Right atrium auricular region (tissue), 2 donors: ENCODE measurements at regions not wholly inside any gene's neighbourhood (a gene's known extent, or its start where the extent isn't known, plus 50 kb on each side); places are given as distances from the start of the nearest gene placed in this dataset.
"Not testable (repeated sequence)": the region's sequence is repeated elsewhere in the genome, so short reads cannot be mapped to it uniquely, and the experiment has no call there.

ENCODE experiments used
- DNase-seq: peaks from one replicate; pipeline ENCODE4 v3.0.0-alpha.2; 2019; ENCODE audit warnings: low spot score
- H3K27ac ChIP-seq, 2 donors: fragments of 200-600 bp; sonication (generic); 1 replicate in 1 of 2; 2 replicates in 1 of 2; pipeline ENCODE4 v1.5.1; 2016 to 2019
- H3K27me3 ChIP-seq, 2 donors: fragments of 200-600 bp; sonication (generic); one replicate each; pipeline versions ENCODE4 v1.5.1 to v1.6.0; 2017 to 2019
- H3K36me3 ChIP-seq: fragments of 200-600 bp; sonication (generic); one replicate; pipeline ENCODE4 v1.5.1; 2016
- H3K4me1 ChIP-seq, 2 donors: fragments of 200-600 bp; sonication (generic); one replicate each; pipeline versions ENCODE4 v1.5.1 to v1.6.0; 2017 to 2019
- H3K4me3 ChIP-seq, 2 donors: fragments of 200-600 bp; sonication (generic); 1 replicate in 1 of 2; 2 replicates in 1 of 2; pipeline ENCODE4 v1.5.1; 2017 to 2019; ENCODE audit warnings: mild to moderate bottlenecking in 1 of 2, moderate library complexity in 1 of 2
- H3K9me3 ChIP-seq, 2 donors: fragments of 200-600 bp; sonication (generic); one replicate each; pipeline ENCODE4 v1.5.1; 2019
- TF ChIP-seq, protein P1 (sequence below), 2 donors: fragments of 200-600 bp; sonication (generic); IDR thresholded peaks; one replicate each; pipeline ENCODE4 v1.5.1; 2019; ENCODE audit warnings: antibody characterized with exemption in 2 of 2

DNA sequence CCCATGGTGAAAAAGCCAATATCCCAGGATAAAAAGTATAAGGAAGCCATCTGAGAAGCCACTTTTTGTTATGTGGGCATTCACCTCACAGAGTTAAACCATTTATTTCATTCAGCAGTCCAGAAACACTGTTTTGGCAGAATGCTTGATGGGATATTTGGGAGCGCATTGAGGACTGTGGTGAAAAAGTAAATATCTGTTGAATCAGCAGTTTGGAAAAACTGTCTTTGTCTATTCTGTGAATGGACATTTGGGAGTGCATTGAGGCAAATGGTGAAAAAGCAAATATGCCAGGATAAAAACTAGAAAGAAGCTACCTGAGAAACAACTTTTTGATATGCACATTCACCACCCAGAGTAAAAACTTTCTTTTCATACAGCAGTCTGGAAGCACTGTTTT lies 276.2 kb upstream of the TRIM48 start:
- Histone ChIP-seq H3K27ac (no peak overlapping the region), H3K27me3 (no peaks in the 10 kb centered on the region), H3K4me1 (no peaks in the 10 kb centered on the region), H3K9me3 (peaks cover 3 to 90% of the 10 kb centered on the region in 2 donors), H3K4me3 (no peak overlapping the region), H3K36me3 (no peaks in the 10 kb centered on the region)
- no peak for DNase-seq
- TF ChIP-seq, protein P1, sequence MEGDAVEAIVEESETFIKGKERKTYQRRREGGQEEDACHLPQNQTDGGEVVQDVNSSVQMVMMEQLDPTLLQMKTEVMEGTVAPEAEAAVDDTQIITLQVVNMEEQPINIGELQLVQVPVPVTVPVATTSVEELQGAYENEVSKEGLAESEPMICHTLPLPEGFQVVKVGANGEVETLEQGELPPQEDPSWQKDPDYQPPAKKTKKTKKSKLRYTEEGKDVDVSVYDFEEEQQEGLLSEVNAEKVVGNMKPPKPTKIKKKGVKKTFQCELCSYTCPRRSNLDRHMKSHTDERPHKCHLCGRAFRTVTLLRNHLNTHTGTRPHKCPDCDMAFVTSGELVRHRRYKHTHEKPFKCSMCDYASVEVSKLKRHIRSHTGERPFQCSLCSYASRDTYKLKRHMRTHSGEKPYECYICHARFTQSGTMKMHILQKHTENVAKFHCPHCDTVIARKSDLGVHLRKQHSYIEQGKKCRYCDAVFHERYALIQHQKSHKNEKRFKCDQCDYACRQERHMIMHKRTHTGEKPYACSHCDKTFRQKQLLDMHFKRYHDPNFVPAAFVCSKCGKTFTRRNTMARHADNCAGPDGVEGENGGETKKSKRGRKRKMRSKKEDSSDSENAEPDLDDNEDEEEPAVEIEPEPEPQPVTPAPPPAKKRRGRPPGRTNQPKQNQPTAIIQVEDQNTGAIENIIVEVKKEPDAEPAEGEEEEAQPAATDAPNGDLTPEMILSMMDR (IDR thresholded peaks at IDR 0.05), result no peak

DNA sequence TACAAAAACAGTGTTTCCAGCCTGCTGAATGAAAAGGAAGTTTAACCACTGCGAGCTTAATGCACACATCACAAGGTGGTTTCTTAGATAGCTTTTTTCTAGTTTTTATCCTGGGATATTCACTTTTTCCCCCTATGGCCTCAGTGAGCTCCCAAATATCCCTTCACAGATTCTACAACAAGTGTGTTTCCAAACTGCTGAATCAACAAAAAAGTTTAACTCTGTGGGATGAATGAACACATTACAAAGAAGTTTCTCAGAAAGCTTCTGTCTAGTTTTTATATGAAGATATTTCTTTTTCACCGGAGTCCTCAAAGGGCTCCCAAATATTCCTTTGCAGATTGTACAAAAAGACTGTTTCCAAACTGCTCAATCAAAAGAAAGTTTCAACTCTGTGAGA lies 233.1 kb upstream of the TRIM48 start:
- H3K4me1 ChIP-seq, DNase-seq, H3K27ac ChIP-seq, H3K4me3 ChIP-seq, H3K36me3 ChIP-seq, H3K27me3 ChIP-seq: not testable (repeated sequence)
- peaks cover 11 to 98% of the 10 kb centered on the region in 2 donors for H3K9me3 ChIP-seq

DNA sequence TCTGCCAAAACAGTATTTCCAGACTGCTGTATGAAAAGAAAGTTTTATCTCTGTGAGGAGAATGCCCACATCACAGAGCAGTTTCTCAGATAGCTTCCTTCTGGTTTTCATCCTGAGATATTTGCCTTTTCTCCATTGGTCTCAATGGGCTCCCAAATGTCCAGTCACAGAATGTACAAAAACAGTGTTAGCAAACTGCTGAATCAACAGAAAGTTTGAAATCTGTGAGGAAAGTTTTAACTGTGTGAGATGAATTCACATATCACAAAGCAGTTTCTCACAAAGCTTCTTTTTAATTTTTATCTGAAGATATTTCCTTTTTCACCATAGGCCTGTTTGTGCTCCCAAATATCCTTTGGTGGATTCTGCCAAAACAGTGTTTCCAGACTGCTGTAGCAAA lies 207.2 kb upstream of the TRIM48 start:
- H3K4me3 ChIP-seq, result no peak overlapping the region
- no peaks in the 10 kb centered on the region for H3K4me1 ChIP-seq
- TF ChIP-seq, protein P1 (IDR thresholded peaks at IDR 0.05), result no peak
- DNase-seq, result no peak
- H3K36me3 ChIP-seq, result no peaks in the 10 kb centered on the region
- no peak overlapping the region for H3K27ac ChIP-seq
- peaks cover 10 to 92% of the 10 kb centered on the region in 2 donors for H3K9me3 ChIP-seq
- H3K27me3 ChIP-seq, result no peaks in the 10 kb centered on the region

DNA sequence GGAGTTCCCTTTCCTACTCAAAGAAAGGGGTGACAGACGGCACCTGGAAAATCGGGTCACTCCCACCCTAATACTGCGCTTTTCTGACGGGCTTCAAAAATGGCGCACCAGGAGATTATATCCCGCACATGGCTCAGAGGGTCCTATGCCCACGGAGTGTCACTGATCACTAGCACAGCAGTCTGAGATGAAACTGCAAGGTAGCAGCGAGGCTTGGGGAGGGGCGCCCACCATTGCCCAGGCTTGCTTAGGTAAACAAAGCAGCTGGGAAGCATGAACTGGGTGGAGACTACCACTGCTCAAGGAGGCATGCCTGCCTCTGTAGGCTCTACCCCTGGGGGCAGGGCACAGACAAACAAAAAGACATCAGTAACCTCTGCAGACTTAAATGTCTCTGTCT lies 177.4 kb upstream of the TRIM48 start:
- peak; percentile 18 for DNase-seq
- not testable (repeated sequence) for H3K36me3 ChIP-seq, H3K27ac ChIP-seq, H3K4me3 ChIP-seq, H3K4me1 ChIP-seq, H3K27me3 ChIP-seq
- peaks cover 0 to 53% of the 10 kb centered on the region in 2 donors for H3K9me3 ChIP-seq

DNA sequence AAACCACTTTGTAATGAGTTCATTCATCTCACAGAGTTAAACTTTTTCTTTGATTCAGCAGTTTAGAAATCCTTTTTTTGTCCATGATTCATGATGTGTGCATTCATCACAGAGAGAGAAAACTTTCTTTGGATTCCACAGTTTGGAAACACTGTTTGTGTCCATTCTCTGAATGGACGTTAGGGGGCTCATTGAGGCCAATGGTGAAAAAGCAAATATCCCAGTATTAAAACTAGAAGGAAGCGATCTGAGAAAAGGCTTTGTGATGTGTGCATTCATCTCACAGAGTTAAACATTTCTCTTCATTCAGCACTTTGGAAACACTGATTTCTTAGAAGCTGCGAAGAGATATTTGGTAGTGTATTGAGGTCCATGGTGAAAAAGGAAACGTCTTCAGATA lies 155.6 kb upstream of the TRIM48 start:
- Histone ChIP-seq H3K27me3 (no peaks in the 10 kb centered on the region), H3K4me1 (no peaks in the 10 kb centered on the region), H3K36me3 (no peaks in the 10 kb centered on the region), H3K27ac (no peak overlapping the region), H3K9me3 (peaks cover 0 to 65% of the 10 kb centered on the region in 2 donors), H3K4me3 (no peak overlapping the region)
- DNase-seq, result no peak
- TF ChIP-seq, protein P1 (IDR thresholded peaks at IDR 0.05), result no peak
